RCC 7860 (cell line): ENCODE measurements at regions not wholly inside any gene's neighbourhood (a gene's known extent, or its start where the extent isn't known, plus 50 kb on each side); places are given as distances from the start of the nearest gene placed in this dataset.
"Not testable (repeated sequence)": the region's sequence is repeated elsewhere in the genome, so short reads cannot be mapped to it uniquely, and the experiment has no call there.

Experiments used
- DNase-seq: peaks from one replicate; pipeline ENCODE4 v3.0.0-alpha.2; 2015; ENCODE audit warnings: low spot score
- FAIRE-seq: peaks from 2 replicates; lab custom pipeline; 2012; peaks lifted over from hg19 to GRCh38; lab: Jason Lieb, UNC

- DNase-seq, FAIRE-seq: not testable (repeated sequence)
Measured at GRCh38 chr1:221285458-221286210, 406.4 kb downstream of the HLX start.

GRCh38 chr1:221286399-221286798 lies 407.2 kb downstream of the HLX start:
- DNase-seq, result no peak
- no peak for FAIRE-seq

DNA sequence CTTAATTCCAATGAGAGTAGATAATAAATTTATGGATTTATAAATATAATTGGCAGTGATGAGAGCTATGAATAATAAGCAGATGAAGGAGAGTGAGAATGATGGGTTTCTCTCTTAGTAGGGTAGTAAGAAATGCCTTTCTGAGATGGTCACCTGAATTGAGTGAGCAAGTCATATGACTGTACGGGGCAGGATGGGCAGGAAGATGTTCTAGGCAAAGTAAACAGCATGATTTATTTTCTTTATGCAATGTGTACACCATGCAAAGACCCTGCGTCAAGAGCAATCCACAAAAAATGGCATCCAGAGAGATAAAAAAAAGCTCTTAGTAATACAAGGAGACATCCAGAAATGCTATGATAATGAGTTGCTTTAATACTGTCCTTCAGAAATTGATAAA lies 409.9 kb downstream of the HLX start:
- DNase-seq (no peak), FAIRE-seq (no peak)

GRCh38 chr1:221290669-221291068 lies 411.4 kb downstream of the HLX start:
- no peak for FAIRE-seq
- no peak for DNase-seq

GRCh38 chr1:221291113-221291512 lies 411.9 kb downstream of the HLX start:
- no peak for FAIRE-seq
- DNase-seq, result no peak

- no peak for FAIRE-seq
- no peak for DNase-seq
Measured at GRCh38 chr1:221292652-221293051, 413.4 kb downstream of the HLX start.

DNA sequence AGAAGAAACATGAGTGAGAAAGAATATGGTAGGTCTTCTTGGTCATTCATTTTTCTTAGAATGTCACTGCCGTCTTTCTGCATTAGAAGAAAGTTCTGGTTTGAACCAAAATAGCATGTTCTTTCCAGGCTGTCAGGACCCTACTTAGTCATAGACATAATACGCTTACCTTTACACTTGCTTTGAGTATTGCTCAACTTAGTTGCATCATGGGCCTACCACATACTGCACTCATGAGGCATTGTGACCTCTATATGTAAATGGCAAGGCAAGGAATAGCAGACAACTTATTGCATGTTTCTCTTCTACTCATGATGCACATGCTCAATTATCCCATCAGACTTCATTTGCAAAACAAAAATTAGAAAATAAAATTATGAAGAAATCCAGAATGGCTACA lies 415.0 kb downstream of the HLX start:
- DNase-seq (no peak), FAIRE-seq (no peak)

- no peak for DNase-seq
- no peak for FAIRE-seq
Measured at GRCh38 chr1:221302357-221302756, 423.1 kb downstream of the HLX start.

DNA sequence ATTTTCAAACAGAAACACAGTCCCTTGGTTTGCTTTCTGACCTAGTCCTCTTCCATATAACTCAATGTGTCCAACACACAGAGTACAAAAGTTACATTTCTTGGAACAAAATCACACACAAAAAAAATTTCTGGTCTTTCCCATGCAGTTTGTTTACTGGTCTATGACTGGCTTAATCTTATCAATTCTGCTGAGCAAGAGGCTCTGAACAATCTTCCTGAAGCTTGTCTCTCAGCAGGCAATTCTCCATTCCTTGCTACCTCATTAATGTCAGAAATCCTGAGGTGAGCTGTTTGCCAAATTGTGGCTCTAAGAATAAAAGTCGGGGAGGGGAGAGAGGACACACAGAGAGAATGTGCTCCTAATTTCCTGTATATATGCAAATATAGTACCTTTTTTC lies 423.6 kb downstream of the HLX start:
- FAIRE-seq, result no peak
- no peak for DNase-seq

- DNase-seq (no peak), FAIRE-seq (no peak)
Measured at GRCh38 chr1:221303623-221304022, 424.4 kb downstream of the HLX start.

- DNase-seq (no peak), FAIRE-seq (no peak)
Measured at GRCh38 chr1:221306239-221306638, 427.0 kb downstream of the HLX start.

DNA sequence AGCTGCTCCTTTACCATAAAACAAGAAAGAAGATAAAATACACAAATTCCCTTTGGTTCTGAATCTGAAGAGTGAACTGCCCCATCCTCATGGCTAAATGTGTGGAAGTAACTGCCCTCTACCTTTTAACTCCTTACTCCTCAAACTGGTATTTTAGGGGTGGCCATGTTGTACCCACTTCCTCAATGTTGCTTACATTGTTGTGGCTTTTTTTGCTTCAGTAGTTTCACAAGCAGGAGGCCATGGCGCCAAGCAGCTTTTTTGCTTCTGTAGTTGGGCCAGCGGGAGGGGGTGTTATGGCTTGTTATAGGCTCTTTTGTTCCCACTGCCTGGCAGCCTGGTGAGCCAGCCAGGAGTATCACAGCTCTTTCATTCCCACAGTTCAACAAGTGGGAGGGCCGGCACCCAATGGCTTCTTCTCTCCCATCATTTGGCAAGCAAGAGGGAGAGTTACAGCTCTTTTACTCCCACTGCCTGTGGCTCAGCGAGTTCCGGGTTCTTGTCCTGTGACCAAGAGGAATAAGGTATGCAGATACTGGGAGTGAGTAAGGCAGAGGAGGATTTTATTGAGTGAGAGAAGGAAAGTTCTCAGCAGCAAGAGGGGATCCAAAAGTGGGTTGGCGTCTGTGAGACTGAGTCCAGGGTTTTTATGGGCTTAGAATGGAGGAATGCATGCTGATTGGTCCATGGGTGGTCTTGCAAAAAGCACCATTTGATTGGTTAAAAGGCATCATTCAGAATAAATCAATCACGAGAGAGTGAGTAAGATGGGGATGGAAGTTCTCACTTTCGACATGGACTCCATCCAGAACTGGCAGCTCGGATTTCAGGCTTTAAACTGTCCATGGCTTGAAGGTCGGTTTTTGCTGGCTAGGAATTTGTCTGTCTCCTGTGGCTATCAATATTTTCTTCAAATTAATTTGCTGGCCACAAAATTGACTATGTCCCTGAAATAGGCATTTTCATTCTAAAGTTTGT lies 429.6 kb downstream of the HLX start:
- no peak for FAIRE-seq
- no peak for DNase-seq

DNA sequence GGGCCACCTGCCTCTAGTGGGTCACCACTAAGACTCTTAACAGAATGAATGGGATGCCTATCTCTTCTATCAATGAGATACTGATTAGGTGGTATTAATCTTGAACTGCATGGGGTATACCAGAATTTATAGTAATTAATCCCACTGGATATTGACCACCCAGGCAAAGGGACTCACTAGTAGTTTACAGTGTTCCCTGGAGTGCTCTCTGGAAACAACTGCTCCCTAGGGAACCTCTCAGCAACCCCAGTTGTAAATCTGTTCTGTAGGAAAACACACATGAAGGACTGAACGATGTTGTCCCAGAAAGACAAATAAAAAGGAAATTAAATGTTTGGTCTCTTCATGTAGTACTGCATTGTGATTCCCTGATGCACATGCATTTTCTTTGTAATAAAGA lies 430.5 kb downstream of the HLX start:
- no peak for DNase-seq
- no peak for FAIRE-seq

DNA sequence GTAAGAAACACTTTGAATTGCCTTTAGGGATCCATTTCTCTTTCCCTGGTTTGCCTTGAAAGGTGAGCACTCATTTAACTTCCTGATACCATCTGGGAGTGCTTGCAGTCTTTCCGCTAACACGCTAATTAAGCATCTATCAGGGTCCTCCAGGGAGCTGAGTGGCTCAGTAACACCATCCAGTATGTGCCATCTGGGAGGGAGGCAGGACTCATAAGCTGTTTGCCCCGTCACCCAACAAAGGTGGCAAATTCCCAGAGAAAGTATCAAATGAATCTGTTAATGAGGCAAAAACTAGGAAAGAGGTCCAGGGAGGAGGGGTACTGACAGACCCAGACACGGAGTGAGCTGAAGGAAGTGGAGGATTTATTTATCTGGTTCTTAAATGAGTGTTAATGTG lies 430.9 kb downstream of the HLX start:
- no peak for DNase-seq
- no peak for FAIRE-seq

GRCh38 chr1:221315330-221315729 lies 426.6 kb downstream of the DUSP10 start:
- DNase-seq, result no peak
- no peak for FAIRE-seq

DNA sequence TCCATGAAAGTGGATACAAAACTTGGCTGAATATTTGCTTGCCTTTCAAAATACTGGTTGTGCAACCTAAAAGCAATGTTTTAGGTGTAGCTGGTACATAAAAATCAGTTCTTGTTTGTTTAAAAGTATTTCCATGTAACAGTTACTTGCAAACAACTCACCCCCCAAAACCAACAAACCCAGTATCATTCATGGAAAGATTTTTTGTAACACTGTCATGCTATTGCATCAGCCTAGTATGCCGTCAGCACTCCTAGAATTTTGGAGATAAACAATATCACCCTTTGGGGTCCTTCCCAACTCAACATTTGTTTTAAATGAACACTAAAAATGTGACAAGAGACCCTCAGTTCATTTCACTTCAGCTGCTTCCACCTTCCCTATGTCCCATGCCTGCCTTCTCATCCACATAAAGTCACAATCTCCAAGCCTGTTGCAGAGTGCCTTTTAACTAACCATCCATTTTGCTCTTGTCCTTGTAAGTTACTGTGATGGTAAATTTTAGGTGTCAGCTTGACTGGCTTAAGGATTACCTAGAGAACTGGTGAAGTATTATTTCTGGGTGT lies 425.3 kb downstream of the DUSP10 start:
- DNase-seq (no peak), FAIRE-seq (no peak)

DNA sequence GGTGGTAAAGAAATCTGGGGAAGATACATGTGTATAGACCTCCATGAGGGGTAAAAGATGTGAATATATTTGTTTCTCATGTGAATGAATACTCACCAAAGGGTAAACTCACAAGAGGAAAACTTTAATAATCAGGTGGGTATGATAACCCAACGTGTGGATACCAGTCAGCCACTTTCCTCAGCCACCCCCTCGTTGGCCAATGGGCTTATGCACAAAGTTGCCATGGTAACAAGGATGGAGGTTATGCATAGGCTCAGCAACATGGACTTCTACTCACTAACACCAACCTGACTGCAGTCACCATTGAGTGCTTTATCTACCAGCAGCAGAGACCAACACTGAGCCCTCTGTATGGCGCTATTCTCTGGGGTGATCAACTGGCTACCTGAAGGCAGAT lies 424.4 kb downstream of the DUSP10 start:
- no peak for DNase-seq
- FAIRE-seq, result no peak

GRCh38 chr1:221327954-221328353 lies 413.9 kb downstream of the DUSP10 start:
- FAIRE-seq, result no peak
- DNase-seq, result no peak

DNA sequence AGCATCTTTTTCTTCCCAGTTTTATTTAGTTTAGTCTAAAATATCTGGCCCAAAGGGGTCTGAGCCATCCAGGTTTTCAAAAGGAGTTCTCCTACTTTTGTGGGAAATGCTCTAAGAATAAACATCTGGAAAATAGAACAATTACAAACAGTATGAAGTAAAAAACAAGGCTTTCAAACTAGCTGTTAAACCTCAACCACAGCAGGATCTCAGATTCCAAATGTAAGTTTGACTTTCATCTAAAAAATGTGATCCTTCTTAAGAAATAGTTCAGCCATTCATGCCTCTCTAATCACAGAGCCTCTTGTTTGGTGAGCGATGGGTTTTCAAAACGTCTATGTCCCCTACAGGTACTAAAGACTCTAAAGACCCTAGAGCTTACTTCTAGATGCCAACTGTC lies 413.5 kb downstream of the DUSP10 start:
- FAIRE-seq, result no peak
- no peak for DNase-seq

DNA sequence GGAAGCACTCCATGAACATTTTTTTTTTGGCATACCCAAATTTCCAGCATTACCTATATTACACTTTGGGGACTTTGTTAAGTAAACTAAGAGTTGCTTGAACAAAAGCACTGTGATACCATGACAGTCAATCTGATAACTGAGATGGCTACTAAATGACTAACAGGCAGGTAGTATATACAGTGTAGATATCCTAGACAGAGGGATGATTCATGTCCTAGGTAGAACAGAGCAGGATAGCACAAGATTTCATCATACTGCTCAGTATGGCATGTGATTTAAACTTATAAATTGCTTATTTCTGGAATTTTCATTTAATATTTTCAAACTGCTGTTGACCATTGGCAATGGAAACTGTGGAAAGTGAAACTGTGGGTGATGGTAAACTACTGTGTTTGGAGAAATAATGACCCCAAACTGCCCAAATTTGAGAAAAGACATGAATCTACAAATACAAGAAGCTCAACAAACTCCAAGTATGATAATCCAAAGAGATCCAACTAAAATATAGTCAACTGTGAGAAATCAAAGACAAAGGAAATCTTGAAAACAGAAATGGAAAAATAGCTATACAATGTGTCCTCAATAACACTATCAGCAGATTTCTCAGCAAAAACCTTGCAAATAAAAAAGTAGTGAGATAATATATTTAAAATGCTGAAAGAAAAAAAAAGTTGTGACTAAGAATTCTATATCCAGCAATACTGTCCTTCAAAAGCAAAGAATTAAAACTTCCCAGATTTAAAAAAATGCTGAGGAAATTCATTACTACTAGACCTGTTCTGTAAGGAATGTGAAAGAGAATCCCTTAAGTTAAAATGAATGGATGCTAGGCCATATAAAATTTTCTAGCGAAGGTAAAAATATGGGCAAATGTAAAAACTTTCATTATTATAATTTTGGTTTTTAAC lies 410.4 kb downstream of the DUSP10 start:
- FAIRE-seq (no peak), DNase-seq (no peak)

DNA sequence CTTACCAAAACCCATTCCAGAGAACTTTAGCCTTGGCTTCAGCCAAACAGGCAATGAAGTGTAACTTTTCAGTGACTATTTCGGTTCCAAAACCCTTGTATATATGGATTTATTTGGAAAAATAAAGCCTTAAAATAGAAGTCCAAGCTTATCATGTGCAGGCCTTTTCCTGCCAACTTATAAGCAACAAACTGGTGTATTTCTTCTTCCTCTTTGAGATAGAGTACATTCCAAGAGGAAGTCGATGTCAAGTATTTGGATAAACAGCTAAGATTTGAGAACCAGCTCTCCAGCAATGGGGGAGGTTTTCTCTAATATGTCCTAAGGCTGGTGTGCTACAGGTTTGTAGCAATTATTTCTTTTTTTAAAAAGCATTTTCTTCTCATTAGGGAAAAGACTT lies 407.8 kb downstream of the DUSP10 start:
- FAIRE-seq (no peak), DNase-seq (no peak)
